Fibroblast of lung (primary cell): ENCODE measurements at regions not wholly inside any gene's neighbourhood (a gene's known extent, or its start where the extent isn't known, plus 50 kb on each side); places are given as distances from the start of the nearest gene placed in this dataset.

Source experiments
- EZH2 ChIP-seq: IDR thresholded peaks from 2 replicates; pipeline ENCODE4 v1.5.1; 2012; ENCODE audit warnings: low read length, control low read depth, mild to moderate bottlenecking; ENCODE audit errors: missing control alignments
- TF ChIP-seq, protein P1 (sequence below), 2 donors: IDR thresholded peaks in 1 of 2; conservative IDR thresholded peaks in 1 of 2; 1 replicate in 1 of 2; 2 replicates in 1 of 2; pipeline ENCODE4 v1.5.1; 2011 to 2012; ENCODE audit warnings: low read length in 2 of 2, control low read depth in 1 of 2, inconsistent platforms in 1 of 2, low read depth in 1 of 2, mild to moderate bottlenecking in 1 of 2

DNA sequence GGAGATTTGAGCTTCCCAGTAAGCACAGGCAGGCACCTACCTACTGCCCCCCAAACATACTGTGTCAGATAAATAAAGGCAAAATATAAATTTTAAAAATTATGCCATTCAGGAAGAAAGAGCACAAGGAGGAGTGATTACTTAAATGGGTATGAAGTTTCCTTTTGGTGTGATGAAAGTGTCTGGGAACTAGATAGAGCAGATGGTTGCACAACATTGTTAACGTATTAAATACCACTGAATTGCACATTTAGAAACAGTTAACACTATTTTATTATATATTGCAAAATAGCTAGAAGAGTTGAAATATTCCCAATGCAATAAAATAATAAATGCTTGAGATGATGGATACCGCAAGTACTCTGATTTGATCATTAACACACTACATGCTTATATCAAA is 374.7 kb upstream of the FGF13 start:
- no peak for TF ChIP-seq EZH2
- TF ChIP-seq, protein P1, sequence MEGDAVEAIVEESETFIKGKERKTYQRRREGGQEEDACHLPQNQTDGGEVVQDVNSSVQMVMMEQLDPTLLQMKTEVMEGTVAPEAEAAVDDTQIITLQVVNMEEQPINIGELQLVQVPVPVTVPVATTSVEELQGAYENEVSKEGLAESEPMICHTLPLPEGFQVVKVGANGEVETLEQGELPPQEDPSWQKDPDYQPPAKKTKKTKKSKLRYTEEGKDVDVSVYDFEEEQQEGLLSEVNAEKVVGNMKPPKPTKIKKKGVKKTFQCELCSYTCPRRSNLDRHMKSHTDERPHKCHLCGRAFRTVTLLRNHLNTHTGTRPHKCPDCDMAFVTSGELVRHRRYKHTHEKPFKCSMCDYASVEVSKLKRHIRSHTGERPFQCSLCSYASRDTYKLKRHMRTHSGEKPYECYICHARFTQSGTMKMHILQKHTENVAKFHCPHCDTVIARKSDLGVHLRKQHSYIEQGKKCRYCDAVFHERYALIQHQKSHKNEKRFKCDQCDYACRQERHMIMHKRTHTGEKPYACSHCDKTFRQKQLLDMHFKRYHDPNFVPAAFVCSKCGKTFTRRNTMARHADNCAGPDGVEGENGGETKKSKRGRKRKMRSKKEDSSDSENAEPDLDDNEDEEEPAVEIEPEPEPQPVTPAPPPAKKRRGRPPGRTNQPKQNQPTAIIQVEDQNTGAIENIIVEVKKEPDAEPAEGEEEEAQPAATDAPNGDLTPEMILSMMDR (conservative IDR thresholded peaks at IDR 0.05 in 1 of 2, IDR thresholded peaks at IDR 0.05 in 1 of 2; ENCODE audit: low read depth in 1 of 2, low read length in 2 of 2) = no peak
